ENCODE measurements at regions not wholly inside any gene's neighbourhood (a gene's known extent, or its start where the extent isn't known, plus 50 kb on each side); places are given as distances from the start of the nearest gene placed in this dataset.

GRCh38 chr16:6428861-6429260 is 903.8 kb upstream of the RBFOX1 start:
- BruUV-seq (replicated peaks) = no TSS peak
- no peak overlapping the region for H2AFZ ChIP-seq (ENCODE audit: low read depth, low read length)
- H3K79me2 ChIP-seq (ENCODE audit: control insufficient read depth, insufficient read depth, low read length) = no peaks in the 10 kb centered on the region
- no peak overlapping the region for H3K9ac ChIP-seq (replicated peaks; ENCODE audit: extremely low read depth, insufficient read depth, low read length)
- H3K4me3 ChIP-seq (replicated peaks in 1 of 3; ENCODE audit: insufficient read depth in 1 of 3, low read depth in 1 of 3, low read length in 3 of 3) = no peak overlapping the region
- DNase-seq (ENCODE audit: low read depth, low spot score) (no peak), FAIRE-seq (no peak)
- H3K9me3 ChIP-seq (replicated peaks; ENCODE audit: control insufficient read depth, insufficient read depth, low read length) = peaks cover 3% of the 10 kb centered on the region
- POLR2A ChIA-PET = no interaction called here
- no peak for TF ChIP-seq POLR2AphosphoS5 (IDR thresholded peaks at IDR 0.05; ENCODE audit: insufficient read depth, low read depth, low read length)
- TF ChIP-seq FOS (IDR thresholded peaks at IDR 0.05; ENCODE audit: borderline replicate concordance, insufficient read depth, low read length) = no peak
- TF ChIP-seq, protein P1, sequence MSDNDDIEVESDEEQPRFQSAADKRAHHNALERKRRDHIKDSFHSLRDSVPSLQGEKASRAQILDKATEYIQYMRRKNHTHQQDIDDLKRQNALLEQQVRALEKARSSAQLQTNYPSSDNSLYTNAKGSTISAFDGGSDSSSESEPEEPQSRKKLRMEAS (IDR thresholded peaks at IDR 0.05; ENCODE audit: insufficient read depth, insufficient read length) = no peak
- no peak for TF ChIP-seq GATA2 (IDR thresholded peaks at IDR 0.05; ENCODE audit: insufficient read depth, insufficient read length, low read depth, low read length)
- no peak for TF ChIP-seq JUN (IDR thresholded peaks at IDR 0.05; ENCODE audit: borderline replicate concordance, insufficient read depth, insufficient read length, low read depth)
- TF ChIP-seq CTCF (IDR thresholded peaks at IDR 0.05; ENCODE audit: extremely low read depth in 1 of 2, insufficient read depth in 1 of 2, low read depth in 1 of 2, low read length in 2 of 2) = no peak
- no peak for TF ChIP-seq MYC (IDR thresholded peaks at IDR 0.05; ENCODE audit: low read depth, low read length)
- TF ChIP-seq POLR2A (IDR thresholded peaks at IDR 0.05; ENCODE audit: low read depth, low read length) = no peak
- TF ChIP-seq EZH2 (IDR thresholded peaks at IDR 0.05; ENCODE audit: borderline replicate concordance, low read depth, low read length, severe bottlenecking) = no peak
- H3K27me3 ChIP-seq (ENCODE audit: control insufficient read depth in 2 of 2, insufficient read depth in 2 of 2, low read length in 2 of 2) = no peaks in the 10 kb centered on the region
- no peaks in the 10 kb centered on the region for H3K4me1 ChIP-seq (ENCODE audit: control insufficient read depth, extremely low read depth, insufficient read depth, low read length)
- intact Hi-C loops (cut with micrococcal nuclease) (no loop called here), dilution Hi-C loops (cut with MboI; ENCODE audit: extremely low pct_ligation_motif_present, low sequenced_read_pairs) (no loop called here)
- H3K36me3 ChIP-seq (ENCODE audit: control insufficient read depth in 2 of 2, extremely low read depth in 1 of 2, insufficient read depth in 2 of 2, low read length in 2 of 2) = no peaks in the 10 kb centered on the region
- H4K20me1 ChIP-seq (replicated peaks; ENCODE audit: control insufficient read depth, extremely low read depth, insufficient read depth, low read length) = no peaks in the 10 kb centered on the region
- no peak overlapping the region for H3K4me2 ChIP-seq (ENCODE audit: insufficient read depth, low read length)
- H3K27ac ChIP-seq (ENCODE audit: insufficient read depth, low read depth, low read length) = no peak overlapping the region
- CTCF ChIA-PET = no interaction called here
- H3K9me1 ChIP-seq (replicated peaks; ENCODE audit: control insufficient read depth, extremely low read depth, insufficient read depth, low read length) = no peaks in the 10 kb centered on the region
